AG10803 (cell line): ENCODE measurements at regions not wholly inside any gene's neighbourhood (a gene's known extent, or its start where the extent isn't known, plus 50 kb on each side); places are given as distances from the start of the nearest gene placed in this dataset.

Experiments used
- DNase-seq: peaks from one replicate; pipeline ENCODE4 v3.0.0; 2010; ENCODE audit warnings: low read depth
- H3K4me3 ChIP-seq: 2 replicates; pipeline ENCODE4 v1.5.1; 2011; ENCODE audit warnings: mild to moderate bottlenecking, low read length, control low read depth
- CTCF ChIP-seq: conservative IDR thresholded peaks from 2 replicates; pipeline ENCODE4 v1.5.1; 2011; ENCODE audit warnings: mild to moderate bottlenecking, low read length, control low read depth, inconsistent platforms

- TF ChIP-seq CTCF = no peak
Observed at GRCh38 chr3:28786446-28786845, 437.8 kb upstream of the AZI2 start.

GRCh38 chr3:28788571-28788970, 439.9 kb upstream of the AZI2 start:
- DNase-seq = no peak
- H3K4me3 ChIP-seq = no peak overlapping the region
- TF ChIP-seq CTCF = no peak

More at GRCh38 chr3:28786446-28786845, 437.8 kb upstream of the AZI2 start:
- no peak overlapping the region for H3K4me3 ChIP-seq
- no peak for DNase-seq

GRCh38 chr3:28791713-28792255, 443.2 kb upstream of the AZI2 start:
- H3K4me3 ChIP-seq = 0 out of 2 replicates have a peak overlapping the region, but pooled peaks have one; percentile 2
- TF ChIP-seq CTCF = no peak
- no peak for DNase-seq

GRCh38 chr3:28792604-28793003, 444.0 kb upstream of the AZI2 start:
- DNase-seq = no peak
- H3K4me3 ChIP-seq = no peak overlapping the region
- TF ChIP-seq CTCF = no peak

GRCh38 chr3:28799084-28799483, 450.5 kb upstream of the AZI2 start:
- DNase-seq = peak; percentile 28
- no peak overlapping the region for H3K4me3 ChIP-seq
- peak; percentile 12; the same call in 1 of the 2 replicates for TF ChIP-seq CTCF

GRCh38 chr3:28800203-28800602, 451.6 kb upstream of the AZI2 start:
- H3K4me3 ChIP-seq = no peak overlapping the region
- no peak for DNase-seq
- TF ChIP-seq CTCF = no peak

GRCh38 chr3:28808068-28808467, 459.4 kb upstream of the AZI2 start:
- H3K4me3 ChIP-seq = no peak overlapping the region
- DNase-seq = no peak
- no peak for TF ChIP-seq CTCF
